ENCODE measurements at regions not wholly inside any gene's neighbourhood (a gene's known extent, or its start where the extent isn't known, plus 50 kb on each side); places are given as distances from the start of the nearest gene placed in this dataset.

DNA sequence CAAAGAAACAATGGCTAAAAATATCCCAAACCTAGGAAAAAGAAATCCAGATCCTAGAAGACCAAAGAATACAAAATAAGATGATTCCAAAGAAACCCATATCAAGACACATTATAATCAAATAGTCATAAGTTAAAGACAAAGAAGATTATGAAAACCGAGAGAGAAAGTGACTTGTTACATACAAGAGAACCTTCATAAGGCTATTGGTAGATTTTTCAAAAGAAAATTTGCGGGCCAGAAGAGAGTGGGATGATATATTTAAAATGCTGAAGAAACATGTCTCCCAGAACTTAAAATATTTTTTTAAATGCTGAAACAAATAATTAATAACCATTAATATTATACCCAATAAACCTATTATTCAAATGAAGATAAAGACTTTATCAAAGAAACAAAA, 687.3 kb downstream of the TLE4 start:
- no peak for DNase-seq (ENCODE audit: low spot score)
- TF ChIP-seq, protein P1, sequence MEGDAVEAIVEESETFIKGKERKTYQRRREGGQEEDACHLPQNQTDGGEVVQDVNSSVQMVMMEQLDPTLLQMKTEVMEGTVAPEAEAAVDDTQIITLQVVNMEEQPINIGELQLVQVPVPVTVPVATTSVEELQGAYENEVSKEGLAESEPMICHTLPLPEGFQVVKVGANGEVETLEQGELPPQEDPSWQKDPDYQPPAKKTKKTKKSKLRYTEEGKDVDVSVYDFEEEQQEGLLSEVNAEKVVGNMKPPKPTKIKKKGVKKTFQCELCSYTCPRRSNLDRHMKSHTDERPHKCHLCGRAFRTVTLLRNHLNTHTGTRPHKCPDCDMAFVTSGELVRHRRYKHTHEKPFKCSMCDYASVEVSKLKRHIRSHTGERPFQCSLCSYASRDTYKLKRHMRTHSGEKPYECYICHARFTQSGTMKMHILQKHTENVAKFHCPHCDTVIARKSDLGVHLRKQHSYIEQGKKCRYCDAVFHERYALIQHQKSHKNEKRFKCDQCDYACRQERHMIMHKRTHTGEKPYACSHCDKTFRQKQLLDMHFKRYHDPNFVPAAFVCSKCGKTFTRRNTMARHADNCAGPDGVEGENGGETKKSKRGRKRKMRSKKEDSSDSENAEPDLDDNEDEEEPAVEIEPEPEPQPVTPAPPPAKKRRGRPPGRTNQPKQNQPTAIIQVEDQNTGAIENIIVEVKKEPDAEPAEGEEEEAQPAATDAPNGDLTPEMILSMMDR (IDR thresholded peaks at IDR 0.05; ENCODE audit: borderline replicate concordance, control extremely low read depth, extremely low read depth, insufficient read depth, missing control alignments), result no peak
- in situ Hi-C loops (cut with MboI; ENCODE audit: low sequenced_read_pairs, unreplicated experiment), result no loop called here

- no peak for DNase-seq (ENCODE audit: low spot score)
- in situ Hi-C loops (cut with MboI; ENCODE audit: low sequenced_read_pairs, unreplicated experiment), result no loop called here
- TF ChIP-seq, protein P1 (IDR thresholded peaks at IDR 0.05; ENCODE audit: borderline replicate concordance, control extremely low read depth, extremely low read depth, insufficient read depth, missing control alignments), result no peak
These were observed 680.0 kb downstream of the TLE4 start for GRCh38 chr9:80251778-80252177.

- TF ChIP-seq, protein P1 (IDR thresholded peaks at IDR 0.05; ENCODE audit: borderline replicate concordance, control extremely low read depth, extremely low read depth, insufficient read depth, missing control alignments), result no peak
- in situ Hi-C loops (cut with MboI; ENCODE audit: low sequenced_read_pairs, unreplicated experiment), result no loop called here
- DNase-seq (ENCODE audit: low spot score), result no peak
These were observed 670.3 kb downstream of the TLE4 start for GRCh38 chr9:80242022-80242421.

- in situ Hi-C loops (cut with MboI; ENCODE audit: low sequenced_read_pairs, unreplicated experiment), result no loop called here
- no peak for DNase-seq (ENCODE audit: low spot score)
These were observed 664.0 kb downstream of the TLE4 start for GRCh38 chr9:80235752-80236151.

DNA sequence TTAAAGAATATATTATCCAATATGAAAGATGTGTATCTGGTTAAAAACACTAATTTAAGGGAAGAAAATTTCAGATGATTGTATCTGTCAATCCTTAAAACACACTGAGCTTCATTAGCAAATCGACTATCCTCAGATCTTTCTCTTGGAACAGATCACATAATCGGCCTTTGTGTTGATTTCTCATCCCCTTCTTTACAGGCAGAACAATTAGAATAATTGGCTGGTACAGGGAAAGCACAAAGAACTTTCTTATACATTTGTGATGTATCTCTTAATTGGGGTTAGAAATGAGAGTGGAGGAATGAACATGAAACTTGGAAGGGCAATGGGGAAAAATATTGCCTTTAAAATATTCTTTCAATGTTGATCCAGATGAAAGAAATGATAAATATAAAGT, 662.1 kb downstream of the TLE4 start:
- in situ Hi-C loops (cut with MboI; ENCODE audit: low sequenced_read_pairs, unreplicated experiment), result no loop called here
- DNase-seq (ENCODE audit: low spot score), result no peak
- TF ChIP-seq, protein P1 (IDR thresholded peaks at IDR 0.05; ENCODE audit: borderline replicate concordance, control extremely low read depth, extremely low read depth, insufficient read depth, missing control alignments), result no peak

More at GRCh38 chr9:80235752-80236151, 664.0 kb downstream of the TLE4 start:
- TF ChIP-seq, protein P1 (IDR thresholded peaks at IDR 0.05; ENCODE audit: borderline replicate concordance, control extremely low read depth, extremely low read depth, insufficient read depth, missing control alignments), result no peak

DNA sequence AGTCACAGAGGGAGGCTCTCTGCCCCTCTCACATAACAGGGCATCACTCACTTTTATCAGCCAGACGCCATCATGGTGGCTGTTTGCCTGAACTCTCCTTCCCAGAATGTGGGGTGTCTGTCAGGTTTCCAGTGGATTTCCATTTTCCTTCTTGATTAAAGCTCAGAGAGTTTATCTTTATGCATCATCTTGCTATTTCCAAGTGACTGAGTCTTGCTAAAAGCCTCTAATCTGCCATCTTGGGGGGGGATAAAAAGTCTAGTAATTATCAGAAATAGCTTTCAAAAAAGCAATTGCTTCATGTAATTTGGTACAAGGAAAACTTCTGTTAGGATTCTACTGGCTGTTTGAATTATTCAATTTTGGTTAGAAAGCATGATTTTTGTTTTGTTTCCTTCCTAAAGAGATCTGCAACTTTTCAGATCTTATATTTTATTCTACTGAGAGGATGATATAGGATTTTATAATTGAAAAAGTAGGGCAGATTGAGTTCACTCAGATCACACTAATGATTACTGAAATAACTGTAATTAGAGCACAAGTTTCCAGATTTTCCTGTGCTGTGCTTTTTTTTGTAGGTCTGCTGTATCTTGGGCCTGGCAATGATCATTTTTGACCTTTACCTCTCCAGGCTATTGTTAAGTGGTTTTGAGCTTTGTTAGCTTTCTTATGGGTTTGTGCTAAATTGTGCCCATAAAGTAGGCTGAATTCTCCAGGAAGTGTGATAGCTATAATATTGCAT, 661.5 kb downstream of the TLE4 start:
- in situ Hi-C loops (cut with MboI; ENCODE audit: low sequenced_read_pairs, unreplicated experiment), result no loop called here
- DNase-seq (ENCODE audit: low spot score), result no peak
- TF ChIP-seq, protein P1 (IDR thresholded peaks at IDR 0.05; ENCODE audit: borderline replicate concordance, control extremely low read depth, extremely low read depth, insufficient read depth, missing control alignments), result no peak

Data from GM13976 (cell line).